WTC11 (cell line): ENCODE measurements at regions not wholly inside any gene's neighbourhood (a gene's known extent, or its start where the extent isn't known, plus 50 kb on each side); places are given as distances from the start of the nearest gene placed in this dataset.

Experiments used
- CREB1 ChIP-seq: sonication (generic); formaldehyde crosslinking; IDR thresholded peaks from 2 replicates; pipeline ENCODE4 v1.8.0; 2023; ENCODE audit warnings: mild to moderate bottlenecking, missing genetic modification reagents
- CTCF ChIP-seq: fragments of 200-600 bp; IDR thresholded peaks from 2 replicates; pipeline ENCODE4 v1.8.0; 2022; ENCODE audit warnings: antibody characterized with exemption
- FOXP1 ChIP-seq: sonication (generic); formaldehyde crosslinking; IDR thresholded peaks from 2 replicates; pipeline ENCODE4 v1.8.0; 2022; ENCODE audit warnings: missing genetic modification reagents, mild to moderate bottlenecking, moderate library complexity, borderline replicate concordance
- NR3C1 ChIP-seq: sonication (generic); formaldehyde crosslinking; conservative IDR thresholded peaks from 2 replicates; pipeline ENCODE4 v1.8.1; 2023; ENCODE audit warnings: low read depth, mild to moderate bottlenecking, missing genetic modification reagents

GRCh38 chr21:24323536-24323935 lies 1283.7 kb downstream of the MRPL39 start:
- TF ChIP-seq CTCF (no peak), NR3C1 (CRISPR knock-in tag) (no peak), FOXP1 (CRISPR knock-in tag) (no peak), CREB1 (no peak)
